Sigmoid colon (tissue), 6 donors: ENCODE measurements at regions not wholly inside any gene's neighbourhood (a gene's known extent, or its start where the extent isn't known, plus 50 kb on each side); places are given as distances from the start of the nearest gene placed in this dataset.

Source experiments
- DNase-seq: peaks from one replicate; pipeline ENCODE4 v3.0.0-alpha.2; 2019
- H3K27ac ChIP-seq, 4 donors: fragments of 200-600 bp; sonication (generic); one replicate each; pipeline ENCODE4 v1.5.1; 2016 to 2019; ENCODE audit warnings: mild to moderate bottlenecking in 1 of 4
- H3K27me3 ChIP-seq, 3 donors: fragments of 200-600 bp; sonication (generic); one replicate each; pipeline ENCODE4 v1.5.1; 2019; ENCODE audit warnings: mild to moderate bottlenecking in 1 of 3
- H3K36me3 ChIP-seq, 4 donors: fragments of 200-600 bp; sonication (generic); one replicate each; pipeline ENCODE4 v1.5.1; 2016 to 2019
- H3K4me1 ChIP-seq, 4 donors: fragments of 200-600 bp; sonication (generic); one replicate each; pipeline ENCODE4 v1.5.1; 2017 to 2019
- H3K4me3 ChIP-seq, 4 donors: fragments of 200-600 bp; sonication (generic); one replicate each; pipeline ENCODE4 v1.5.1; 2017 to 2019; ENCODE audit warnings: mild to moderate bottlenecking in 2 of 4, moderate library complexity in 1 of 4
- H3K9me3 ChIP-seq, 4 donors: fragments of 200-600 bp in 3 of 4; sonication (generic) in 3 of 4; one replicate each; pipeline versions ENCODE4 v1.5.1 to v1.6.1; 2013 to 2019
- EP300 ChIP-seq, 4 donors: sonication (generic); formaldehyde crosslinking; IDR thresholded peaks; one replicate each; pipeline ENCODE4 v1.6.1; 2017; ENCODE audit warnings: antibody characterized with exemption in 4 of 4
- POLR2A ChIP-seq, 2 donors: fragments of 450-650 bp; IDR thresholded peaks; one replicate each; pipeline ENCODE4 v1.6.1; 2016; ENCODE audit warnings: antibody characterized with exemption in 2 of 2, mild to moderate bottlenecking in 2 of 2, moderate library complexity in 2 of 2
- POLR2AphosphoS5 ChIP-seq, 4 donors: sonication (generic); formaldehyde crosslinking; IDR thresholded peaks; one replicate each; pipeline ENCODE4 v1.6.1; 2017; ENCODE audit warnings: antibody characterized with exemption in 4 of 4
- WGBS, 2 donors: extraction: QIAGEN DNeasy Blood & Tissue Kit; methylation state at CpG; one replicate each; pipeline ENCODE4 v1.1.7; 2013; 5-methylcytosine and 5-hydroxymethylcytosine counted together
- intact Hi-C: fragments of 100-400 bp; cut with DNase I; formaldehyde crosslinking; loops from one replicate; pipeline ENCODE4 v1.15.1; 2023
- TF ChIP-seq, protein P1 (sequence below), 4 experiments: fragments of 450-650 bp in 3 of 4; fragments of 200-600 bp in 1 of 4; IDR thresholded peaks; one replicate each; pipeline ENCODE4 v1.5.1; 2016 to 2019; ENCODE audit warnings: antibody characterized with exemption in 4 of 4, mild to moderate bottlenecking in 3 of 4, moderate library complexity in 2 of 4
- donor health status: healthy with polysubstance abuse.
- donor health status: healthy.

DNA sequence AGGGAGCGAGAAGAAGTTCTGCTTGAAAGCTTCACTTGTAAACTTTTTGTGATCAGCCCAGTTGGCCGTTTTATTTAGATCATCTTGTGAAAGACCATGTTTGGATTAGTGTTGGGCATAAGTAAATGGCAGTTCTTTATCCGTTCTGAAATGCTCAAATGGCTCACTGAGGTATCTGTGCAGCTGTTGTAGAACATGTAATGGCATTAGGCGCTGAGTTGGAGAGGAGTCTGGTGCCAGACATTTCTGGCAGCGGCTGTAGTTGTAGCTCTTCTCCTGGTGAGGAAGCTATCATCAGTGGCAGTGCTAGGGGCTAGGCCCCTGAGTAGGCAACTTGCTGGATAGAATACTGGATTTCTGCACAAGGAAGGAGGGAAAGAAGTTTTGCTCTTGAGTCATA is 321.6 kb downstream of the LMO4 start:
- Histone ChIP-seq H3K4me3 (no peak overlapping the region), H3K27me3 (no peaks in the 10 kb centered on the region), H3K4me1 (no peaks in the 10 kb centered on the region), H3K36me3 (no peaks in the 10 kb centered on the region), H3K9me3 (no peaks in the 10 kb centered on the region), H3K27ac (no peak overlapping the region)
- DNase-seq, result no peak
- TF ChIP-seq POLR2AphosphoS5 (IDR thresholded peaks at IDR 0.05) (no peak), EP300 (IDR thresholded peaks at IDR 0.05) (no peak), POLR2A (IDR thresholded peaks at IDR 0.05) (no peak)
- TF ChIP-seq, protein P1, sequence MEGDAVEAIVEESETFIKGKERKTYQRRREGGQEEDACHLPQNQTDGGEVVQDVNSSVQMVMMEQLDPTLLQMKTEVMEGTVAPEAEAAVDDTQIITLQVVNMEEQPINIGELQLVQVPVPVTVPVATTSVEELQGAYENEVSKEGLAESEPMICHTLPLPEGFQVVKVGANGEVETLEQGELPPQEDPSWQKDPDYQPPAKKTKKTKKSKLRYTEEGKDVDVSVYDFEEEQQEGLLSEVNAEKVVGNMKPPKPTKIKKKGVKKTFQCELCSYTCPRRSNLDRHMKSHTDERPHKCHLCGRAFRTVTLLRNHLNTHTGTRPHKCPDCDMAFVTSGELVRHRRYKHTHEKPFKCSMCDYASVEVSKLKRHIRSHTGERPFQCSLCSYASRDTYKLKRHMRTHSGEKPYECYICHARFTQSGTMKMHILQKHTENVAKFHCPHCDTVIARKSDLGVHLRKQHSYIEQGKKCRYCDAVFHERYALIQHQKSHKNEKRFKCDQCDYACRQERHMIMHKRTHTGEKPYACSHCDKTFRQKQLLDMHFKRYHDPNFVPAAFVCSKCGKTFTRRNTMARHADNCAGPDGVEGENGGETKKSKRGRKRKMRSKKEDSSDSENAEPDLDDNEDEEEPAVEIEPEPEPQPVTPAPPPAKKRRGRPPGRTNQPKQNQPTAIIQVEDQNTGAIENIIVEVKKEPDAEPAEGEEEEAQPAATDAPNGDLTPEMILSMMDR (IDR thresholded peaks at IDR 0.05), result no peak
- WGBS, 2 donors, result 88 to 91% methylated on average over 5 of the region's 5 CpGs
- intact Hi-C loops, result no loop called here

DNA sequence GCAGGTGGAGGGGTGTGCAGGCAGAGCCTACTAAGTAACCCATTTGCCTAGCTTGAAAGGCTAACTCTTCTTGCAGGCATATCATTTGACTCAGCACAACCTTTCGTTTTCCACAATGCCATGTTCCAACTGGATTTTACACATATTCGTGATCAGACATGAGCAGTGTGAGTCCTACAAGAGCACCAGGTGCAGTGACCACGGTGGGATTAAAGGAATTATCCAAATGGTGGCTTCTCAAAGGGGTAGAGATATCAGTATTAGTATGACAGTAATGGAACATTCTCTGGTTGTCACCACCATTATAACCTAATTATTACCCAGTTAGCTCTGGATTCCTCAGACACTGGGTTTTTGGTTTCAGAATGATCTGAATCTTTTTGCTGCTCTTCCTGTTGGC is 323.5 kb downstream of the LMO4 start:
- DNase-seq, result no peak
- Histone ChIP-seq H3K27ac (no peak overlapping the region), H3K4me1 (no peaks in the 10 kb centered on the region), H3K4me3 (no peak overlapping the region), H3K36me3 (no peaks in the 10 kb centered on the region), H3K27me3 (no peaks in the 10 kb centered on the region), H3K9me3 (no peaks in the 10 kb centered on the region)
- 88 to 92% methylated on average over 3 of the region's 3 CpGs for WGBS, 2 donors
- intact Hi-C loops, result no loop called here
- TF ChIP-seq, protein P1 (IDR thresholded peaks at IDR 0.05), result no peak
- no peak for TF ChIP-seq POLR2A (IDR thresholded peaks at IDR 0.05)
- no peak for TF ChIP-seq POLR2AphosphoS5 (IDR thresholded peaks at IDR 0.05)
- no peak for TF ChIP-seq EP300 (IDR thresholded peaks at IDR 0.05)

DNA sequence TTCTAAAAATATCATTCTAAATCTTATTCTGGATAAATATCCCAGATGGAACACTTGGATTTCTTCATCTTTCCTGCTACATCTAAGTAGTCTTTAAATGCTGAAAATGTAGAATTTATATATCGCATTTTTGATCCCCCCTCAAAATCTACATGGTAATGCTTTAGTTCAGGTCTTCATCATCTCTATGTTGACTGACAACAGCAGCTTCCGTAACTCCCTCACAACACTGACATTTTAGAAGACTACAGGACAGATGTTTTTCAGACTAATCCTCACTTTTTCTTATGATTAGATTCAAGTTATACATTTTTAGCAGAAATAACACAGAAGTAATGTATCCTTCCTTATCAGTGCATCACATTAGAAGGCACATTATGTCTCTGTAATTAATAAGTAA is 336.5 kb downstream of the LMO4 start:
- Histone ChIP-seq H3K9me3 (peaks cover 0 to 9% (median 4%) of the 10 kb centered on the region in 4 donors), H3K27ac (no peak overlapping the region), H3K4me1 (no peaks in the 10 kb centered on the region), H3K27me3 (no peaks in the 10 kb centered on the region), H3K4me3 (no peak overlapping the region), H3K36me3 (no peaks in the 10 kb centered on the region)
- no peak for TF ChIP-seq POLR2A (IDR thresholded peaks at IDR 0.05)
- no peak for TF ChIP-seq EP300 (IDR thresholded peaks at IDR 0.05)
- DNase-seq, result no peak
- intact Hi-C loops, result no loop called here
- 96 to 97% methylated on average over 2 of the region's 2 CpGs for WGBS, 2 donors

DNA sequence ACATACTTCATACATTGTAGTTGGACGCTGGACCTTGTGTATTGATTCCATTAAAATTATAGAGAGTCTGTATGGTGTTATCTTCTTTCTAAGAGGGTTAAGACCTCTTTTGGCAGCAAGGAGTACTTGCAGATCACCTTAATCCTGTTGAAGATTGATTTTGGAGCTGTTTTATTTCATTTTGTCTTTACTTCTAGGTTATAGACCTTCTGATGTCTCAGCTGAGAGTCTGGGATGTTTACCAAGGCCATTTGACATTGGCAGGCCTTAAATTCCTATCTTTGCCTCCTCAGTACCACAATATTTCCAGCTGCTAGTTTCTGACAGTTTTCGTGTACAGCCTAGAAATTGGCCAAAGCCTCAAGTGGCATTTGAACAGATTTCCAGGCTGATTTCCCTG is 338.0 kb downstream of the LMO4 start:
- intact Hi-C loops, result no loop called here
- H3K36me3 ChIP-seq, result no peaks in the 10 kb centered on the region
- H3K27ac ChIP-seq, result no peak overlapping the region
- H3K27me3 ChIP-seq, result no peaks in the 10 kb centered on the region
- no peaks in the 10 kb centered on the region for H3K4me1 ChIP-seq
- TF ChIP-seq POLR2AphosphoS5 (IDR thresholded peaks at IDR 0.05) (no peak), POLR2A (IDR thresholded peaks at IDR 0.05) (no peak), EP300 (IDR thresholded peaks at IDR 0.05) (no peak)
- TF ChIP-seq, protein P1 (IDR thresholded peaks at IDR 0.05), result no peak
- no peak overlapping the region for H3K4me3 ChIP-seq
- no peaks in the 10 kb centered on the region for H3K9me3 ChIP-seq
- DNase-seq, result no peak
- WGBS, 2 donors, result 84 to 92% methylated on average over 2 of the region's 2 CpGs

DNA sequence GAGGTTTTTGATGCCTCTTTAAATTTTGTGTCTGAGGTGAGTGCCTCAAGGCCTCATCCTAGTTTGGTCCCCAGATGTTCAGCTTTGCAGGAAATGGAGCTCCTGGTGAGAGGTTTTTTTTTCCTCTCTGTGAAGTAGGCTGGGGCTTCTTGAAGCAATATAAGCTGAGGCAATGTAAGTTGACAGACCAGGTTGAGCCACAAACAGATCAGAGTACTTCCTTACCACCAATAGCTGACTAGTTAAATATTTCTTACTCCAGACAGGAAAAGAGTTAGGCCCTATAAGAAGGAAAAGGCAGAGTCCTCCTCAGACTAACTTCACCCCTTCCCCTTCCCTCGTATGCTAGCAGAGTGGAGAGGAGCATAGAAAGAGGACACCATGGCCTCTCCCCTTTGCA is 341.0 kb downstream of the LMO4 start:
- Histone ChIP-seq H3K36me3 (no peaks in the 10 kb centered on the region), H3K9me3 (no peaks in the 10 kb centered on the region), H3K4me3 (no peak overlapping the region), H3K4me1 (no peaks in the 10 kb centered on the region), H3K27ac (no peak overlapping the region), H3K27me3 (no peaks in the 10 kb centered on the region)
- TF ChIP-seq POLR2A (IDR thresholded peaks at IDR 0.05) (no peak), POLR2AphosphoS5 (IDR thresholded peaks at IDR 0.05) (no peak)
- no peak for DNase-seq
- 29 to 70% methylated on average over 1 of the region's 1 CpG for WGBS, 2 donors
- intact Hi-C loops, result no loop called here

DNA sequence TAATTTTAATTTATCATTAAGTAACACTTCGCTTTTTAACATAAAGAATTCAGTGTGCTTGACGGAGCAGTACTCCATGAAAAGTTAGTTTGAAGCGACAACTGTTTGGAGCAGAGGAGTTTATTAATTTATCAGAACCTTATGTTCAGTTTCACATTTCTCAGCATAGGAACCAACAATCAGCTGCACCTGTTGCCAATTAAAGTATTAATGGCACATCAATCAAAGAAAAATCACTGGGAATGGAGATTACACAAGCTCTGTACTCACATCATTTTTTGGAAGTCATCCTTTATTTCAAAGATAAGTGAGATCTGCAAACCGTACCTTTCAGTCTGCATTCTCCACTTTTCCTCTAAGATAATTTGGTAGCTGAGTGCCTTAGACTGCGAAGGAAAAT is 344.6 kb downstream of the LMO4 start:
- DNase-seq, result no peak
- Histone ChIP-seq H3K27ac (no peak overlapping the region), H3K9me3 (no peaks in the 10 kb centered on the region), H3K4me1 (no peaks in the 10 kb centered on the region), H3K36me3 (no peaks in the 10 kb centered on the region), H3K4me3 (no peak overlapping the region), H3K27me3 (no peaks in the 10 kb centered on the region)
- intact Hi-C loops, result no loop called here
- TF ChIP-seq, protein P1 (IDR thresholded peaks at IDR 0.05), result no peak
- TF ChIP-seq POLR2A (IDR thresholded peaks at IDR 0.05), result no peak
- no peak for TF ChIP-seq POLR2AphosphoS5 (IDR thresholded peaks at IDR 0.05)
- TF ChIP-seq EP300 (IDR thresholded peaks at IDR 0.05), result no peak
- 92% methylated on average over 5 of the region's 5 CpGs for WGBS, 2 donors
